ENCODE measurements at regions not wholly inside any gene's neighbourhood (a gene's known extent, or its start where the extent isn't known, plus 50 kb on each side); places are given as distances from the start of the nearest gene placed in this dataset.

DNA sequence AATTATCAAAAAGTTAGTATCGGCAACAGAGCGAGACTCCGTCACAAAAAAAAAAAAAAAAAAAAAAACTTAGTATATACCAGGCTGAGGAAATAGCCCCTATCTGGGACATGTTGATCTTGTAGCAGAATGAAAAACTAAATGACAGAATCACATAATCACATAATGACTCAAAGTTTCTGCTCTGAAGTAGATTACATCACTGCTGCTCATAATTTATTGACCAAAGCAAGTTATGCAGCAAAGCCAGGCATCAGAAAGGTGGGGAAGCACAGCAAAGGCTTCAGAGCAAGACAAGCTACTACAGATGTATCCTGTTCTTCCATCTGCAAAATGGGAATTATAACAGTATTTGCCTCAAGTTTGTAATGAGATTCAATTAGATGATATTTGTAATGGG lies 68.1 kb downstream of the BOD1L2 start:
- H3K27ac Mint-ChIP-seq: no peak overlapping the region
- no peaks in the 10 kb centered on the region for H3K4me1 ChIP-seq (ENCODE audit: control insufficient read depth in 2 of 2, insufficient read depth in 2 of 2, low read length in 2 of 2)
- H3K27ac ChIP-seq (ENCODE audit: low read length in 2 of 2): no peak overlapping the region
- intact Hi-C loops (cut with micrococcal nuclease): no loop called here
- peaks cover 0 to 8% (median 0%) of the 10 kb centered on the region in 4 experiments for H3K27me3 ChIP-seq (replicated peaks in 1 of 4; ENCODE audit: control extremely low read depth in 1 of 4, control insufficient read depth in 3 of 4, insufficient read depth in 4 of 4, low read length in 3 of 4)
- peaks cover 25% of the 10 kb centered on the region for H3K27me3 Mint-ChIP-seq
- H2AFZ ChIP-seq (ENCODE audit: insufficient read depth, low read depth, low read length, poor library complexity, severe bottlenecking): no peak overlapping the region
- peaks cover 2% of the 10 kb centered on the region for H3K4me1 Mint-ChIP-seq
- H3K9me3 ChIP-seq (ENCODE audit: control extremely low read depth in 1 of 3, control insufficient read depth in 2 of 3, insufficient read depth in 1 of 3, low read length in 2 of 3): no peaks in the 10 kb centered on the region
- WGBS (ENCODE audit: insufficient coverage): no CpG with 5 or more reads among the region's 3 CpGs
- no peak overlapping the region for H3K9ac ChIP-seq (ENCODE audit: low read length)
- H3K36me3 ChIP-seq (replicated peaks in 1 of 2; ENCODE audit: control extremely low read depth in 1 of 2, control insufficient read depth in 1 of 2, extremely low read depth in 1 of 2, insufficient read depth in 2 of 2, low read length in 1 of 2): no peaks in the 10 kb centered on the region
- H4K20me1 ChIP-seq (ENCODE audit: control insufficient read depth, insufficient read depth, low read length, poor library complexity, severe bottlenecking): no peaks in the 10 kb centered on the region
- no peak for TF ChIP-seq EZH2 (IDR thresholded peaks at IDR 0.05; ENCODE audit: borderline replicate concordance, insufficient read depth, low read depth, low read length, poor library complexity, severe bottlenecking)
- TF ChIP-seq CTCF (IDR thresholded peaks at IDR 0.05): no peak
- no peak overlapping the region for H3K4me3 ChIP-seq (ENCODE audit: control extremely low read depth in 1 of 5, extremely low read depth in 1 of 5, insufficient read depth in 1 of 5, low read depth in 2 of 5, low read length in 4 of 5)
- DNase-seq (no peak), ATAC-seq (ENCODE audit: low read depth) (no peak)
- ChIA-PET CTCF (no interaction called here), POLR2A (no interaction called here)
- no peak overlapping the region for H3K4me2 ChIP-seq (replicated peaks; ENCODE audit: low read depth, low read length, poor library complexity, severe bottlenecking)
- no peaks in the 10 kb centered on the region for H3K79me2 ChIP-seq (ENCODE audit: control insufficient read depth, insufficient read depth, low read length)
- no peak overlapping the region for H3K4me3 Mint-ChIP-seq
- no peaks in the 10 kb centered on the region for H3K9me3 Mint-ChIP-seq (ENCODE audit: insufficient read depth)

DNA sequence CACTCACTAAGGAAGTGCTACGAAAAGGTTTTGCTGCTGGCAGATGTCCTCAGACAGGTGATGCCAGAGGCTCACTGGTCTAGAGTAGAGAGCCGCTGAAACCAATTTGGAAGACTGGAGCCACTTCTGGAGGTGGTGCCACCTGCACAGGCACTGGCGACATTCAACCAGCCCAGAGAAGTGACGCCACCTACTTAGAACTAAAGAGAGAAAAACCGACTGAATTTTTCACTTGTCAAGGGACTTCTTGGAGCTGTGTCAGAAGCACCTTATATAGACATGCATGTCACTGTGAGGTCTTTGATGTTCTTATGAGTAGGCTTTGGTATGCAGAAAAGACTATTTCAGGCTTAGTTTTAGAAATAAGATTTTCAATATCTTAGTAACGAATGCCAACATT lies 71.4 kb downstream of the BOD1L2 start:
- no peaks in the 10 kb centered on the region for H3K4me1 Mint-ChIP-seq
- no peaks in the 10 kb centered on the region for H3K9me3 Mint-ChIP-seq (ENCODE audit: insufficient read depth)
- no peak overlapping the region for H3K27ac Mint-ChIP-seq
- Histone ChIP-seq H3K36me3 (replicated peaks in 1 of 2; ENCODE audit: control extremely low read depth in 1 of 2, control insufficient read depth in 1 of 2, extremely low read depth in 1 of 2, insufficient read depth in 2 of 2, low read length in 1 of 2) (no peaks in the 10 kb centered on the region), H3K4me3 (ENCODE audit: control extremely low read depth in 1 of 5, extremely low read depth in 1 of 5, insufficient read depth in 1 of 5, low read depth in 2 of 5, low read length in 4 of 5) (no peak overlapping the region), H2AFZ (ENCODE audit: insufficient read depth, low read depth, low read length, poor library complexity, severe bottlenecking) (no peak overlapping the region), H3K9ac (ENCODE audit: low read length) (no peak overlapping the region), H3K9me3 (ENCODE audit: control extremely low read depth in 1 of 3, control insufficient read depth in 2 of 3, insufficient read depth in 1 of 3, low read length in 2 of 3) (no peaks in the 10 kb centered on the region), H3K4me2 (replicated peaks; ENCODE audit: low read depth, low read length, poor library complexity, severe bottlenecking) (no peak overlapping the region), H3K79me2 (ENCODE audit: control insufficient read depth, insufficient read depth, low read length) (no peaks in the 10 kb centered on the region), H3K27ac (ENCODE audit: low read length in 2 of 2) (no peak overlapping the region), H3K4me1 (ENCODE audit: control insufficient read depth in 2 of 2, insufficient read depth in 2 of 2, low read length in 2 of 2) (no peaks in the 10 kb centered on the region), H3K27me3 (replicated peaks in 1 of 4; ENCODE audit: control extremely low read depth in 1 of 4, control insufficient read depth in 3 of 4, insufficient read depth in 4 of 4, low read length in 3 of 4) (peaks cover 0 to 9% (median 1%) of the 10 kb centered on the region in 4 experiments), H4K20me1 (ENCODE audit: control insufficient read depth, insufficient read depth, low read length, poor library complexity, severe bottlenecking) (no peaks in the 10 kb centered on the region)
- POLR2A ChIA-PET: no interaction called here
- intact Hi-C loops (cut with micrococcal nuclease): no loop called here
- H3K4me3 Mint-ChIP-seq: no peak overlapping the region
- DNase-seq (no peak), ATAC-seq (ENCODE audit: low read depth) (no peak)
- TF ChIP-seq EZH2 (IDR thresholded peaks at IDR 0.05; ENCODE audit: borderline replicate concordance, insufficient read depth, low read depth, low read length, poor library complexity, severe bottlenecking) (no peak), CTCF (IDR thresholded peaks at IDR 0.05) (no peak)
- peaks cover 19% of the 10 kb centered on the region for H3K27me3 Mint-ChIP-seq
- CTCF ChIA-PET: interaction anchor here (1.0 kb wide), 1 partner anchor 356 kb away, joined by 3 read pairs; no protein-coding TSS in a partner anchor
- 91% methylated on average over 4 of the region's 6 CpGs for WGBS (ENCODE audit: insufficient coverage)
